ENCODE measurements at regions not wholly inside any gene's neighbourhood (a gene's known extent, or its start where the extent isn't known, plus 50 kb on each side); places are given as distances from the start of the nearest gene placed in this dataset.

DNA sequence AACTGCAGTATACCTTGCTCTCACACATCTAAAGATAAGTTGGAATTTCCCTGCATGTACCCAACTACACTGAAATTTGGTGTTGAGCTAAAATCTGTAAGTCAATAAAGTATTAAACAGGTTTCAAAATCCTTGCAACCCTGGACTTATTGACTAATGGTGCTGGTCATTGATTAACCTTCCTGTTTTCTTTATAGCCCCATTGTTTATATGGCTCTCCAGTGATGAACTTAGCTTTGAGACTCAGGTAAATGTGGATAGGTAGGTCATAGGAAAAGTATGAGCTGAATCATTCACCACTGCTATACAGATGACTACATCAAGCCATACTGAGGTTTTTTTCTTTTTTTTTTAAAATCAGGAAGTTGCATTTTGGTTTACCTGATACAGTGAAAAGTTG lies 132.7 kb downstream of the FAT3 start:
- ATAC-seq (ENCODE audit: insufficient read depth, low read depth) (no peak), DNase-seq (no peak)
- Histone ChIP-seq H3K9me3 (ENCODE audit: insufficient read depth, low read length, severe bottlenecking) (no peaks in the 10 kb centered on the region), H3K4me3 (ENCODE audit: low read depth in 1 of 2, low read length in 2 of 2) (no peak overlapping the region), H3K27me3 (ENCODE audit: insufficient read depth, low read length, poor library complexity) (no peaks in the 10 kb centered on the region), H3K9ac (ENCODE audit: low read depth, low read length) (no peak overlapping the region), H3K79me2 (ENCODE audit: insufficient read depth, low read length) (no peaks in the 10 kb centered on the region), H4K20me1 (ENCODE audit: insufficient read depth, low read length) (no peaks in the 10 kb centered on the region), H3K36me3 (ENCODE audit: insufficient read depth, low read length) (no peaks in the 10 kb centered on the region), H2AFZ (ENCODE audit: low read depth, low read length) (no peak overlapping the region), H3K4me2 (ENCODE audit: insufficient read depth, low read length) (no peak overlapping the region), H3K27ac (ENCODE audit: low read length) (no peak overlapping the region), H3K4me1 (ENCODE audit: insufficient read depth, low read length) (no peaks in the 10 kb centered on the region)
- TF ChIP-seq, protein P1, sequence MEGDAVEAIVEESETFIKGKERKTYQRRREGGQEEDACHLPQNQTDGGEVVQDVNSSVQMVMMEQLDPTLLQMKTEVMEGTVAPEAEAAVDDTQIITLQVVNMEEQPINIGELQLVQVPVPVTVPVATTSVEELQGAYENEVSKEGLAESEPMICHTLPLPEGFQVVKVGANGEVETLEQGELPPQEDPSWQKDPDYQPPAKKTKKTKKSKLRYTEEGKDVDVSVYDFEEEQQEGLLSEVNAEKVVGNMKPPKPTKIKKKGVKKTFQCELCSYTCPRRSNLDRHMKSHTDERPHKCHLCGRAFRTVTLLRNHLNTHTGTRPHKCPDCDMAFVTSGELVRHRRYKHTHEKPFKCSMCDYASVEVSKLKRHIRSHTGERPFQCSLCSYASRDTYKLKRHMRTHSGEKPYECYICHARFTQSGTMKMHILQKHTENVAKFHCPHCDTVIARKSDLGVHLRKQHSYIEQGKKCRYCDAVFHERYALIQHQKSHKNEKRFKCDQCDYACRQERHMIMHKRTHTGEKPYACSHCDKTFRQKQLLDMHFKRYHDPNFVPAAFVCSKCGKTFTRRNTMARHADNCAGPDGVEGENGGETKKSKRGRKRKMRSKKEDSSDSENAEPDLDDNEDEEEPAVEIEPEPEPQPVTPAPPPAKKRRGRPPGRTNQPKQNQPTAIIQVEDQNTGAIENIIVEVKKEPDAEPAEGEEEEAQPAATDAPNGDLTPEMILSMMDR (IDR thresholded peaks at IDR 0.05; ENCODE audit: borderline replicate concordance, extremely low read depth, low read length, poor library complexity, severe bottlenecking), result no peak
- TF ChIP-seq EZH2 (IDR thresholded peaks at IDR 0.05; ENCODE audit: borderline replicate concordance, low read depth, low read length, severe bottlenecking), result no peak

DNA sequence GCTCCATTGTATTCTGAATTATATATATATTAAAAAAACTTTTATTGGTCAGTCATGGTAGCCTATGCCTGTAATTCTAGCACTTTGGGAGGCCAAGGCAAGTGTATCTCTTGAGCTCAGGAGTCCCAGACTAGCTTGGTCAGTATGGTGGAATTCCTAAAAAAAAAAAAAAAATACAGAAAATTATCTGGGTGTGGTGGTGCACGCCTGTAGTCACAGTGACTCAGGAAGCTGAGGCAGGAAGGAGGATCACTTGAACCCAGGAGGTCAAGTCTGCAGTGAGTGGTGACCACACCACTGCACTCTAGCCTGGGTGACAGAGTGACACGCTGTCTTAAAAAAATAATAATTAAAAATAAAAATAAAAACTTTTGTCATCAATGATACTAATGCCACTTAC lies 133.2 kb downstream of the FAT3 start:
- Histone ChIP-seq H3K9me3 (ENCODE audit: insufficient read depth, low read length, severe bottlenecking) (no peaks in the 10 kb centered on the region), H2AFZ (ENCODE audit: low read depth, low read length) (no peak overlapping the region), H4K20me1 (ENCODE audit: insufficient read depth, low read length) (no peaks in the 10 kb centered on the region), H3K27ac (ENCODE audit: low read length) (no peak overlapping the region), H3K27me3 (ENCODE audit: insufficient read depth, low read length, poor library complexity) (no peaks in the 10 kb centered on the region), H3K4me2 (ENCODE audit: insufficient read depth, low read length) (no peak overlapping the region), H3K4me3 (ENCODE audit: low read depth in 1 of 2, low read length in 2 of 2) (no peak overlapping the region), H3K9ac (ENCODE audit: low read depth, low read length) (no peak overlapping the region), H3K36me3 (ENCODE audit: insufficient read depth, low read length) (no peaks in the 10 kb centered on the region), H3K4me1 (ENCODE audit: insufficient read depth, low read length) (no peaks in the 10 kb centered on the region), H3K79me2 (ENCODE audit: insufficient read depth, low read length) (no peaks in the 10 kb centered on the region)
- ATAC-seq (ENCODE audit: insufficient read depth, low read depth), result no peak
- no peak for DNase-seq
- TF ChIP-seq EZH2 (IDR thresholded peaks at IDR 0.05; ENCODE audit: borderline replicate concordance, low read depth, low read length, severe bottlenecking), result no peak
- TF ChIP-seq, protein P1 (IDR thresholded peaks at IDR 0.05; ENCODE audit: borderline replicate concordance, extremely low read depth, low read length, poor library complexity, severe bottlenecking), result no peak

DNA sequence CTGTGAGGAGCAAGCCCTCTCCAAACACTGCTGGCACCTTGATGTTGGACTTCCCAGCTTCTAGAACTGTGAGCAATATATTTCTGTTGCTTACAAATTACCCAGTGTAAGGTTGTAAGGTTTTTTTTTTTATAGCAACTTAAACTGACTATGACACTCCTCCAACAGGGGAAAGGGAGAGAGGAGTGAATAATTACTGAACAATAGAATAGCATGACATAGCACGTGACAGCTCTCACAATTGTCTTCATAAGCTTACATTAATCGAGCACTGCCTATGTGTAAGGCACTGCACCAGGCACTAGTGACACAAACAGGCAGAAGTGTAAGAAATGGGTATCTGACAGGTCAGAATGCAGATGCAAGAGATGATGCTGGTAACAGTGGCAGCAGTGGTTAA lies 136.9 kb downstream of the FAT3 start:
- no peak for ATAC-seq (ENCODE audit: insufficient read depth, low read depth)
- H3K4me1 ChIP-seq (ENCODE audit: insufficient read depth, low read length), result no peaks in the 10 kb centered on the region
- no peaks in the 10 kb centered on the region for H3K36me3 ChIP-seq (ENCODE audit: insufficient read depth, low read length)
- no peaks in the 10 kb centered on the region for H3K27me3 ChIP-seq (ENCODE audit: insufficient read depth, low read length, poor library complexity)
- H3K4me2 ChIP-seq (ENCODE audit: insufficient read depth, low read length), result no peak overlapping the region
- H3K4me3 ChIP-seq (ENCODE audit: low read depth in 1 of 2, low read length in 2 of 2), result no peak overlapping the region
- no peak overlapping the region for H3K27ac ChIP-seq (ENCODE audit: low read length)
- no peaks in the 10 kb centered on the region for H4K20me1 ChIP-seq (ENCODE audit: insufficient read depth, low read length)
- H3K9ac ChIP-seq (ENCODE audit: low read depth, low read length), result no peak overlapping the region
- TF ChIP-seq, protein P1 (IDR thresholded peaks at IDR 0.05; ENCODE audit: borderline replicate concordance, extremely low read depth, low read length, poor library complexity, severe bottlenecking), result no peak
- no peak for TF ChIP-seq EZH2 (IDR thresholded peaks at IDR 0.05; ENCODE audit: borderline replicate concordance, low read depth, low read length, severe bottlenecking)
- H3K79me2 ChIP-seq (ENCODE audit: insufficient read depth, low read length), result no peaks in the 10 kb centered on the region
- H2AFZ ChIP-seq (ENCODE audit: low read depth, low read length), result no peak overlapping the region
- no peak for DNase-seq
- no peaks in the 10 kb centered on the region for H3K9me3 ChIP-seq (ENCODE audit: insufficient read depth, low read length, severe bottlenecking)

DNA sequence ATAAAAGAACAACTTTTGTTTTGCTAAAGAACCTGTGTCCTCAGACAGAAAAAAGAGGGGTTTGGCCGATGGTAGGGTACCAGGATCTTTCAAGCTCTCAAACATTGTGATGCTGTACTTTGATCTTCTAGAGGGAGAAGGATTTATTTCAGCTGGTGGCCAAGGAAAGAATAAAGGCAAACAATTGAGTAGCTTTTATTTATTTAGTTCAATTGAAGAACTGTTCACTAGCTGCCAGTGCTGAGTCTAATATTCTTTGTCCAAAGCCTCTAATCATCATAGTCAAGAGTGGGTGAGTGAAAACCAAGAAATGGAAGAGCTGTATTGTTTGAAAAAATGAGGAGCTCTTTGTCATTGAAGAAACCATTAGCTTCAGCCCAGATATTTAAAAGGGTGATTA lies 138.4 kb downstream of the FAT3 start:
- no peaks in the 10 kb centered on the region for H3K79me2 ChIP-seq (ENCODE audit: insufficient read depth, low read length)
- H3K9me3 ChIP-seq (ENCODE audit: insufficient read depth, low read length, severe bottlenecking), result no peaks in the 10 kb centered on the region
- no peak overlapping the region for H3K4me3 ChIP-seq (ENCODE audit: low read depth in 1 of 2, low read length in 2 of 2)
- TF ChIP-seq, protein P1 (IDR thresholded peaks at IDR 0.05; ENCODE audit: borderline replicate concordance, extremely low read depth, low read length, poor library complexity, severe bottlenecking), result no peak
- no peak for TF ChIP-seq EZH2 (IDR thresholded peaks at IDR 0.05; ENCODE audit: borderline replicate concordance, low read depth, low read length, severe bottlenecking)
- H3K4me1 ChIP-seq (ENCODE audit: insufficient read depth, low read length), result no peaks in the 10 kb centered on the region
- no peak overlapping the region for H3K27ac ChIP-seq (ENCODE audit: low read length)
- no peaks in the 10 kb centered on the region for H4K20me1 ChIP-seq (ENCODE audit: insufficient read depth, low read length)
- no peaks in the 10 kb centered on the region for H3K36me3 ChIP-seq (ENCODE audit: insufficient read depth, low read length)
- H3K4me2 ChIP-seq (ENCODE audit: insufficient read depth, low read length), result no peak overlapping the region
- no peaks in the 10 kb centered on the region for H3K27me3 ChIP-seq (ENCODE audit: insufficient read depth, low read length, poor library complexity)
- no peak overlapping the region for H3K9ac ChIP-seq (ENCODE audit: low read depth, low read length)
- DNase-seq (no peak), ATAC-seq (ENCODE audit: insufficient read depth, low read depth) (no peak)
- H2AFZ ChIP-seq (ENCODE audit: low read depth, low read length), result no peak overlapping the region
